ENCODE measurements at regions not wholly inside any gene's neighbourhood (a gene's known extent, or its start where the extent isn't known, plus 50 kb on each side); places are given as distances from the start of the nearest gene placed in this dataset.
A peak's percentile ranks its signal among the peaks of the same experiment; 100 is the strongest.
"Not testable (repeated sequence)": the region's sequence is repeated elsewhere in the genome, so short reads cannot be mapped to it uniquely, and the experiment has no call there.

DNA sequence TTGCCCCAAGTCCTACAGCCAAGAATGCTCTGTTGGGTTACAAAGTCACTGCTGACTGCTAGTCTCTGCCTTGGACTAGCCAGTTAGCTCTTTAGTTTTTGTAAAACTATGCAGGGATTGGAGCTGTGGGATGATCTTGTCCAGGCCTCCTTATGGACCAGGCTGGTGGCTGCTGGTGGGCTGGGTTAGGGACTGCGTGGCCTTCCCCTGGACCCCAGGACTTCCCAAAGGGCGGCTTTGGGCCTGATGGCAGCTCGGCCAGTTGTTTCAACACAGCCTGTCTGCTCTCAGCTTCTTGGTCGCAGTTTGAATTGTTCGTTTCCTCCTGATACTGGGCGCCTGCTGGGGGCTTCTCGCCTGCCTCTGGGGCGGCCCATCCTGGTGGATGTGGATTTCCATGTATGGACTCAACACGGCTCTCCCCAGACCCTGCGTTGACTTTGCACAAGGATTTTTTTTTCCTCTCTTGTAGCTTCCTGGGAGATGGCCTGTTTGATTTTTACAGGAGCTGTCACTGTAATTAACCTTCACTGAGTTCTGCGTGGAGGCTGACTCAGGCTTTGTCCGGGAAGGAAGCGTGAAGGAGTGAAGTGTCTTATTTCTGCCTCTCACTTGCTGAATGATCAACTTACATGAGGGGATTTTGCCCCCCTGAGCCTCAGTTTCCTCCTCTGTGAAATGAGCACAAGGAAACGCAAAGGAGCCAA lies 91.9 kb upstream of the NEURL1B start:
- DNase-seq = no peak

DNA sequence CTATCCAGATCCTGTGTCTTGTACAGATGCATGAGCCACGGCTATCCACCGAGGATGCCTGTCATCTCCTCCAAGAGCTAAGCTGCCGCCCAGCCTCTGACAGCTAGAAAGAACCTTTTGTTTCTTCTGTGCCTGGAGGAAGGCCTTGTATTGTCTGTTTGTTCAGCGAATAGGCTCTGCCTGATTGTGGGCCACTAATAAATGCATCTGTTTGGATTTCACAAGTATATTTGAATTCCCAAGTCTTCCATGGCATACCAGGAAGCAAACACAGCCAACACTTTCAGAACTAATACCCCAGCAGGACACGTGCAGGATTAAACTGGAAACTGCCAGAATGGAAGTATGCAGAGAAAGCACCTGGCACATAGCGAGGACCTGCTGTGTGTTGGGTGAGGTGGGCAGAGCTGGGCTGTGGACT lies 92.7 kb upstream of the NEURL1B start:
- peak; percentile 55 for DNase-seq

- no peak for DNase-seq
Observed at GRCh38 chr5:172546196-172546595, 91.9 kb upstream of the SH3PXD2B start.

DNA sequence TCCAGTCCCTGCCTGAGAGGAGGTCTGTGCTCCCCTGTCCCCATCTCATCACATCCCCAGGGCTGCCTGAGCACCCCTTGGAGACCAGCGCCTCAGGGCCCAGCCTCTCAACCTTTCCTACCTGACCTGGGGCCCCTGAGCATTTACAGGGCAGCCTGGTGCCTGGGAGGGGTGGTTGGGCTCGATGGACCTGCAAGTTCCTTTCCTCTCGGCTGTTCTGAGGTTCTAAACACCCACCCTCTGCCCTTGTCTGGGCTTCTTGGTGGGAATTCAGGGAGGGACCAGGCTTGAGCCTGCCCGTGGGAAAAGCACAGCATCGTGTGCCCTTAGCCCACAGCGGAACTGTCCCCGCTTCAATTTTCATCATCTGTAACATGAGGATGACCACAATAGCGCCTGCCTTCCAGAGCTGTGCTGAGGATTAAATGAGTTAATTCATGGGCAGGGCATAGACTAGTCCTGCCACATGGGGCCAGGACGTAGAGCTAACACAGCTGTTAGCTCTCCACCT lies 91.0 kb upstream of the SH3PXD2B start:
- DNase-seq = peak; percentile 76

- DNase-seq = peak; percentile 92
Observed at GRCh38 chr5:172544371-172545095, 90.2 kb upstream of the SH3PXD2B start.

DNA sequence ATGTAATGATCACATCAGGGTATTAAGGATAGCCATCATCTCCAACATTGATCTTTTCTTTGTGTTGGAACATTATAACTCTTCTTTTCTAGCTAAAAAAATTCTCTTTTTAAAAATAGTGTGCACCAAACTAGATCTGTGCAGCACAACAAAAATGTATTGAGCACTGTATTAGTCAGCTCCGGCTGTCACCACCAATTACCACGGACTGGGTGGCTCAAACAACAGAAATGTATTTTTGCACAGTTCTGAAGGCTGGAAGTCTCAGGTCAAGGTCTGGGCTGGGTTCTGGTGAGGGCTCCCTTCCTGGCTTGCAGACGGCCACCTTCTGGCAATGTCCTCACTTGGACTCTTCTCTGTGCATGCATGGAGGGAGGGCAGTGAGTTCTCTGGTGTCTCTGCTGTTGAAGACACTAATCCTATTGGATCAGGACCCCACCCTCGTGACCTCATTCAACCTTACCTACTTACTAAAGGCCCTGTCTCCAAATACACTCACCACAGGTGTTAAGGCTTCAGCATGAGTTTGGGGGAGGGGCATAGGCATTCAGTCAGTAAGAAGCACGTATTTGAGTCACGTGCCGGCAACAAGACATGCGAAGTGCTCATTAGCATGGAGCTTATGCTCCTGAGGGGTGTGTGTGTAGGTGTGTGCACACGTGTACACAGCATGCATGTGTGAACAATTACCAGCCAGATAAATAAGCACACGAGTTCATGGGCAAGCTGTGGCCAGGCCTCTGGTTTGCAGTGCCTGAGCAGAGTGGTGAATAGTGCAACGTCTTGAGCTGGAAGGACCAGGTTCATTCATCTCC lies 89.4 kb upstream of the SH3PXD2B start:
- DNase-seq = no peak

DNA sequence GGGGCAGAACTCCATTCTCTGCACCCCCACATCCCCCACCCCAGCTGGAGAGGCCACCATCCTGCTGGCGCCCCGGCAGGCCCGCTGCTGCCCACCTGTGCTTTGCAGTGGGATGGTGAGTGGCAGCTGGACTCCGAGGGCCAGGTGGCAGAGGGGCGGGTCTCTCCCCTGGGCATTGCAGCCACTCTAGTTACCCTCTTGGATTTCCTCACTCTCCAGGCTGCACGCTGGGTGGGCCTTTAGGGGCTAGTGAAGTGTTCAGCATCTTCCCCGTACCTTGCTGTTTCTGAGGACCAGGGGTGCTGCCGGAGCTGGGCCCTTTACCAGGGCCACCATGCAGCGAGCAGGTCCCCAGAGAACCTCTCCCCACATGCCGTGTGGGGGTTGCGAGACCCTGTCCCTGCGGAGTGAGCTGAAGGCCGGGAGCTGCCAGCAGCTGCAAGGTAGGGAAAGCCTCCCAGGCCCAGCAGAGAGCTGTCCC lies 88.4 kb upstream of the SH3PXD2B start:
- peak; percentile 73 for DNase-seq

DNA sequence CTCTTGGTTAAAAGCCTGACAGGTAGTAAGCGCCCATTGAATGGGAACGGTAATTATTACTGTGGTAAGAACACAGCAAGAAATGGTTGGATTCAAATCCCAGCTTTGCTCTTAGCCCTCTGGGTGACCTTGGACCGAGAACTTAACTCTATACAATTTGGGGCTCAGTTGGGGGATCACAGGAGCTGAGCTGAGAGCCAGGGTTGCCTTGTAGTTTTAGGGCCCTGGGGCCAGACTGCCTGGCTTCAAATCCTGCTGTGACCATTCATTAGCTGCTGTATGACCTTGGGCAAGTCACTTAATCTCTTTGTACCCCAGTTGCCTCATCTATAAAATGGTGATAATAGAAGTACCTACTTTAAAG lies 87.4 kb upstream of the SH3PXD2B start:
- no peak for DNase-seq

DNA sequence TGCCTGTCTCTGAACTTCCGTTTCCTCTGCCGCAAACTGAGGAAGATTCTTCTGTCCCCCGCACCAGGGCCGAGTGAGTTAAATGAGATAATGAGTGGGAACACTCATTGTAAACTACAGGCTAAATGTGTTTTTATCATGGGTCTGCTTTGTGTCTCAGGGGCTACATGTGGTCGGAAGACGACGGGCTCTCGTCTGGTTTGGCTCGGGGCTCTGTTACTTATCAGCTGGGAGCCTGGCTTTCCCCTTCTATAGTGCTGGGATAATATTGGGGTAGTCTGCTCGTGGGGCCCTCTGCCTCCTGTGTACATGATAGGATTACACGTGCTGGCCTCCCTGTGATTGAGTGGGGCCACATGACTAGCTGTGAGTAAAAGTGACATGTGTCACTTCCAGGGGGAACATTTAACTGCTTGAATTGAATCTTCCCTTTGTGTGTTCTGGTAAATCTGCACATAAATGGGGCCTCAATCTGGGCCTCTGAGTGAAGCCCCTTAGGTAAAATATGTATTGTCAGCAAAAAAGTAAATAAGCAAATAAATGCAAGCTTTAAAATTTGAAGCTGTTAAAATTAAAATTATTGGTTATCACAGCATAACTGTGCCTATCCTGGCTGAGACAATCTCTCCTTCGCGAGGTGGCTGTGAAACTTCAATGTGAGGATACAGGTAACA lies 86.9 kb upstream of the SH3PXD2B start:
- DNase-seq = no peak

- no peak for DNase-seq
Observed at GRCh38 chr5:172540099-172540870, 86.0 kb upstream of the SH3PXD2B start.

DNA sequence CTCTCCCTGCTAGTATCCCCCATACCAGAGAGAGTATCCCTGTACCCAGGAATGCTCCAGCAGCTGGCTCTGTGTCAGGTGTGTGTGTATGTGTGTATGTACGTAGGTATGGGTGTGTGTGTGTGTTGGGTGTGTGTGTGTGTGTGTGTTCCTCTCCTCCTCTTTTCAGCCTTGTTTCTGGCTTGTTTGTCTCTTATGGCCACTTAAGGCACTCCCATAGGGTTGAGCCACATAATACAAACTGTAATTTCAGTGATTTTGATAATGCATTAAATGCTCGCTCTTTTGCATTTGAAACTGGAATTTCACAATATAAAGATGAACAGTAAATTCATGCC lies 80.8 kb upstream of the SH3PXD2B start:
- no peak for DNase-seq

DNA sequence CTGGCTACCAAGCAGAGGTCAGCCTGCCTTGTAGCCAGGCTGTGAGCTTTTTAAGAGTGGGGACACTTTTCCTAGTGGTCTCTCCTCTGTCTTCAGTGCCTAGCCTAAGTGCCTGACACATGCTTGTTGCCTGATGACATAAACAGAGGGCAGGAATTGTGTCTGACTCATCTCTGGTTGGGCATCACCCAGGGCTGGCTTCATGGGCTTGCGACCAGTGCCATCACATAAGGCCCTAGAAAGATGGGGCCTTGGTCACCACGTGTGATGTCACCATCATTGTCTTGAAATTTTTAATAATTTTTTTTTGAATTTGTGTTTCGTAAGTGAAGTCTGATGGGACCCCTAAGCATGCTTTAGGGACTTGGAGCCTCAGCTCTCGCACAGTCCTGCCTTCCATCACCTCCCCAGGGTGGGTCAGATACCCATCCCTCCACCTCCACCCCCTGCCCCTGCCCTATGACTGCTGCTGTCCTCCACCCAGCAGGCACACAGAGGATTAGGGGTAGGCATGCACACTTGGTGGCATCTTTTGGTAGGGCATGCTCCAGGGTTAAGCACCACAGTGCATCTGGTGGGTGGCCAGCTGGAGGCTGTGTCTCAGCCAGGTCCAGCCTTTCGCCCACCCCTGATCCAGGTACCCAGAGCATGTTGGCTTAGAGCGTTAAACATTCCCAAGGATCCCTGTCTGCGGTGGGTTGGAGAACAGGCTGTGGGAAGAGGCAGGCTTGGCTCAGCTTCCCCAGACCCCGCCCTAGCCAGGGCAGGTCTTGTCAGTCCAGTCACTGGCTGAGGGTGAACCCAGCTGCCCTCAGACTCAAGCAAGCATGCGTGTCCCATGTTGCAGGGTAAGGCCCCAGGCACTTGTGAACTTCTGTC lies 80.1 kb upstream of the SH3PXD2B start:
- no peak for DNase-seq

GRCh38 chr5:172533399-172534228 lies 79.3 kb upstream of the SH3PXD2B start:
- DNase-seq = peak; percentile 58

DNA sequence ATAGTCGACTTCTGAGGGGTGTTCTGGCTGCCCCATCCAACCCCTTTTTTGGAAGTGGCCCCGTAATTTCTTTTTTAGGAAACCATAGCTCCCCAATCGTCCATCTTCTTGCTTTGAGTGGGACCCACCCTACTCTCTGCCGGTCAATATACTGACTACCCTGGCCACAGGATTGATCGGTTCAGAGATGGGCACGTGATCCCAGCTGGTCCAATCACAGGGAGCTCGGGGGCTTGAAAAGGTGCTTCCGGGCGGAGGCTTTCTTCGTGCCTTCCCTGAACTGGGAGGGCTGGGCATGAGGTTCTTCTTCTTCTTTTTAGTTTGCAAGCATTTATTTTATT lies 78.7 kb upstream of the SH3PXD2B start:
- DNase-seq = no peak

DNA sequence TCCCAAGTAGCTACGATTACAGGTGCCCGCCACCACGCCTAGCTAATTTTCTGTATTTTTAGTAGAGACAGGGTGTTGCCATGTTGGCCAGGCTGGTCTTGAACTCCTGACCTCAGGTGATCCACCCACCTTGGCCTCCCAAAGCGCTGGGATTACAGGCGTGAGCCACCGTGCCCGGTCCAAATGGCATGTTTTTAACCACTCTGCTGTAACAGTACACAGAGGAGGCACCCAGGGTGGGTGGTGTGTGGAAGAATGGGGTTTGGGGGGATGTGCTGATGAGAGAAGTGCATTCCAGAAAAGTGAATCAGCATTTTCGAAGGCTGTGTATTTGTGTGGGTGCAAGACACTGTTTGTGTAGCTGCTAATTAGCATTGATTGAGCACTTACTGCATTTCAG lies 78.1 kb upstream of the SH3PXD2B start:
- not testable (repeated sequence) for DNase-seq

DNA sequence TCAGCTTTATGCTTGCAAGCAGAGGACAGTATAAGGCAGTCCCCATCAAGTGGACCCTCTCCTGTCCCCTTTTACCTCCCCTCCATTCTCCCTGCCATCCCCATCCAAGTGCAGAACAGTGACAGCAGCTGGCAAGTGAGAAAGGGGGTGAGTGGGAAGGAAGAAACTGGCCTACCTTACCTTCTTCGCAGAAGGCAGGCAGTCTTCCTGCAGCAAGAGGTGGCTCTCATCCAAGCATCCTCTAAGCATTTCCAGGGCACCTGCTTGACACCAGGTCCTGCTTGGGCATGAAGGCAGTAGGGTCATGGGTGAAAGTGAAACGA lies 77.3 kb upstream of the SH3PXD2B start:
- no peak for DNase-seq

DNA sequence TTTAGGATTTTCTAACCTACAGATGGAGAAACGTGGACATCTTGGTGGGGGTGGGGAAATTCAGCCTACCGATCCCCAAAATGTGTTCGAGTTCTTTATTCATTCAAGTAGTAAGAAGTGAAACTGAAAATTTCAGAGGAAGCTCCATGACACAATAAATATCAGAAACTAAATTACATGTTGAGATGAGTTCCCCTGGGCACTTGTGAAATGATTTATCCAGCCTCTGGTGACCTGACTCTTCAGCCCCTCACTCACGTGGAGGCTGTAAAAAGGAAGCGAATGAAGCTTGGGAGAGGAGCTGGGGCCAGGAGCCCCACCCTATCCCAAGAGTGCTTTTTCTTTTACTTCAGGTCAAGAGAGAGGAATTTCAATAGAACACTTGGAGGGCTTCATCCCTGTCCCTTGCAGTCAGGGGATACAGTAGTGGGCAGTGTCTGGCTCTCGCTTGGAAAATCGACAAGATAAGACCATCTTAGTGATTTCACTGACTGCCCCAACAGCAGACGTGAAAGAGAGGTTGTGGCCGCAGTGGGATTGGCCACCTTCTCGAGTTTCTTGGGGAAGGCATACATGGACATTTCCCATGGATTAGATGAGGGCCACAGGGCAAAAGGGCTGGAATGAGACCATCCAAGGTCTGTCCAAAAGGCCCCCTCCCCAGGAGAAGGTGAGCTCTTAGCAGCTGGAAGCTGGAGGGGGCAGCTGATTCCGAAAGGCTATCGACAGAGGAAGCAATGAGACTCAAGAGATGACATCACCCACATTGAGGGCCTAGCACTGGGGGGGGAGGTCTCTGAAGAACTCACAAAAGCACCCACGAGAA lies 76.8 kb upstream of the SH3PXD2B start:
- DNase-seq = no peak

- DNase-seq = no peak
Observed at GRCh38 chr5:172530406-172530805, 76.1 kb upstream of the SH3PXD2B start.

- no peak for DNase-seq
Observed at GRCh38 chr5:172529896-172530295, 75.6 kb upstream of the SH3PXD2B start.
